ENCODE measurements at regions not wholly inside any gene's neighbourhood (a gene's known extent, or its start where the extent isn't known, plus 50 kb on each side); places are given as distances from the start of the nearest gene placed in this dataset.

DNA sequence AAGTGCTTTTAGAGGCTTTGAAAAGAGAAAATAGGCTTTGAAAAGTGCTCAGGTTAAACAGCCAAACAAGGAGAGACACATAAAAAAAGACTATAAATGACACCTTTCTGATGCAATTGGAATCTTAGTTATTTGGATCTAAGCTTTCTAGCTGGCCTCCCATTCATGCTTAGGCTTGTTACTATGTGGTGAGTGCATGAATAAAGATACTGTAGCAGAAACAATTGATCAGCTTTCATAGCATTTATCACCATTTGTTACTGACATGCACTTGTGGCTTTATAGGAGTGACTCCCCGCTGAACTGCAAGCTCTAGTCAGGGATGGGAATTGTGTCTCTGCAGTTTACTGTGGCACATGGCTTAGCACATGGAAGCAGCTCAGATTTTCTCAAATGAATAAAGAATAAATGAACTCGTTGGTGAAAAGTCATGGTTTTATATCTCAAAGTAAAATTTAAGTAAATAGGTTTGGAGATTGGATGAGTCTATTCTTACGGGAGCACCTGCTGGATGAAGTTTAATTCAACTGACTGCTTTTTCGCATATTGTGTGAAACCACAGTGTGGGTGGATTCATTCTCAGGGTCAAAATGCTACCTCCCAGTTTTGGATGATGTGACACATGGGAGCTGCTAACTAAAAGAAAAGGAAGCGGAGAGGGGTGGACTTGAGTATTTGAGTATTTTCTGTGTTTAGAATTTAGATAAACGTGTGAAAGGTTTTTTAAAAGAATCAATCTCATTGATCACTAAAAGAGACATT lies 91.1 kb upstream of the NOL4 start:
- H3K9me3 Mint-ChIP-seq: no peaks in the 10 kb centered on the region
- no peaks in the 10 kb centered on the region for H3K27me3 Mint-ChIP-seq (ENCODE audit: insufficient read depth, low read depth, poor library complexity)
- Histone ChIP-seq H3K4me2 (no peak overlapping the region), H4K20me1 (replicated peaks; ENCODE audit: insufficient read depth) (no peaks in the 10 kb centered on the region), H3F3A (replicated peaks; ENCODE audit: low read depth) (no peaks in the 10 kb centered on the region), H3K79me2 (replicated peaks; ENCODE audit: insufficient read depth) (no peaks in the 10 kb centered on the region), H3K4me1 (ENCODE audit: insufficient read depth) (no peaks in the 10 kb centered on the region; the same call in 1 of the 2 replicates), H3K27me3 (ENCODE audit: insufficient read depth) (no peaks in the 10 kb centered on the region), H2AFZ (no peak overlapping the region), H3K36me3 (ENCODE audit: insufficient read depth) (no peaks in the 10 kb centered on the region), H3K27ac (ENCODE audit: low read depth) (no peak overlapping the region), H3K4me3 (no peak overlapping the region), H3K9me2 (ENCODE audit: insufficient read depth) (no peaks in the 10 kb centered on the region)
- ATAC-seq: no peak
- H3K27ac Mint-ChIP-seq: no peak overlapping the region
- DNase-seq (ENCODE audit: low spot score): no peak
- H3K4me1 Mint-ChIP-seq: no peaks in the 10 kb centered on the region
- TF ChIP-seq EZH2phosphoT487 (IDR thresholded peaks at IDR 0.05; ENCODE audit: unreplicated experiment) (no peak), EZH2 (IDR thresholded peaks at IDR 0.05; ENCODE audit: low read depth, unreplicated experiment) (no peak), POLR2AphosphoS5 (IDR thresholded peaks at IDR 0.05; ENCODE audit: low read depth) (no peak), STAT1 (IDR thresholded peaks at IDR 0.05; ENCODE audit: unreplicated experiment) (no peak), ZNF114 (CRISPR knock-in tag; IDR thresholded peaks at IDR 0.05) (no peak), NANOG (IDR thresholded peaks at IDR 0.05; ENCODE audit: borderline replicate concordance) (no peak), ZNF331 (CRISPR knock-in tag; IDR thresholded peaks at IDR 0.05; ENCODE audit: low read depth) (no peak), CREB1 (CRISPR knock-in tag; IDR thresholded peaks at IDR 0.05; ENCODE audit: low read depth) (no peak), JUNB (IDR thresholded peaks at IDR 0.05; ENCODE audit: unreplicated experiment) (no peak)
- TF ChIP-seq, protein P1, sequence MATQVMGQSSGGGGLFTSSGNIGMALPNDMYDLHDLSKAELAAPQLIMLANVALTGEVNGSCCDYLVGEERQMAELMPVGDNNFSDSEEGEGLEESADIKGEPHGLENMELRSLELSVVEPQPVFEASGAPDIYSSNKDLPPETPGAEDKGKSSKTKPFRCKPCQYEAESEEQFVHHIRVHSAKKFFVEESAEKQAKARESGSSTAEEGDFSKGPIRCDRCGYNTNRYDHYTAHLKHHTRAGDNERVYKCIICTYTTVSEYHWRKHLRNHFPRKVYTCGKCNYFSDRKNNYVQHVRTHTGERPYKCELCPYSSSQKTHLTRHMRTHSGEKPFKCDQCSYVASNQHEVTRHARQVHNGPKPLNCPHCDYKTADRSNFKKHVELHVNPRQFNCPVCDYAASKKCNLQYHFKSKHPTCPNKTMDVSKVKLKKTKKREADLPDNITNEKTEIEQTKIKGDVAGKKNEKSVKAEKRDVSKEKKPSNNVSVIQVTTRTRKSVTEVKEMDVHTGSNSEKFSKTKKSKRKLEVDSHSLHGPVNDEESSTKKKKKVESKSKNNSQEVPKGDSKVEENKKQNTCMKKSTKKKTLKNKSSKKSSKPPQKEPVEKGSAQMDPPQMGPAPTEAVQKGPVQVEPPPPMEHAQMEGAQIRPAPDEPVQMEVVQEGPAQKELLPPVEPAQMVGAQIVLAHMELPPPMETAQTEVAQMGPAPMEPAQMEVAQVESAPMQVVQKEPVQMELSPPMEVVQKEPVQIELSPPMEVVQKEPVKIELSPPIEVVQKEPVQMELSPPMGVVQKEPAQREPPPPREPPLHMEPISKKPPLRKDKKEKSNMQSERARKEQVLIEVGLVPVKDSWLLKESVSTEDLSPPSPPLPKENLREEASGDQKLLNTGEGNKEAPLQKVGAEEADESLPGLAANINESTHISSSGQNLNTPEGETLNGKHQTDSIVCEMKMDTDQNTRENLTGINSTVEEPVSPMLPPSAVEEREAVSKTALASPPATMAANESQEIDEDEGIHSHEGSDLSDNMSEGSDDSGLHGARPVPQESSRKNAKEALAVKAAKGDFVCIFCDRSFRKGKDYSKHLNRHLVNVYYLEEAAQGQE (IDR thresholded peaks at IDR 0.05; ENCODE audit: unreplicated experiment): no peak
- TF ChIP-seq, protein P2, sequence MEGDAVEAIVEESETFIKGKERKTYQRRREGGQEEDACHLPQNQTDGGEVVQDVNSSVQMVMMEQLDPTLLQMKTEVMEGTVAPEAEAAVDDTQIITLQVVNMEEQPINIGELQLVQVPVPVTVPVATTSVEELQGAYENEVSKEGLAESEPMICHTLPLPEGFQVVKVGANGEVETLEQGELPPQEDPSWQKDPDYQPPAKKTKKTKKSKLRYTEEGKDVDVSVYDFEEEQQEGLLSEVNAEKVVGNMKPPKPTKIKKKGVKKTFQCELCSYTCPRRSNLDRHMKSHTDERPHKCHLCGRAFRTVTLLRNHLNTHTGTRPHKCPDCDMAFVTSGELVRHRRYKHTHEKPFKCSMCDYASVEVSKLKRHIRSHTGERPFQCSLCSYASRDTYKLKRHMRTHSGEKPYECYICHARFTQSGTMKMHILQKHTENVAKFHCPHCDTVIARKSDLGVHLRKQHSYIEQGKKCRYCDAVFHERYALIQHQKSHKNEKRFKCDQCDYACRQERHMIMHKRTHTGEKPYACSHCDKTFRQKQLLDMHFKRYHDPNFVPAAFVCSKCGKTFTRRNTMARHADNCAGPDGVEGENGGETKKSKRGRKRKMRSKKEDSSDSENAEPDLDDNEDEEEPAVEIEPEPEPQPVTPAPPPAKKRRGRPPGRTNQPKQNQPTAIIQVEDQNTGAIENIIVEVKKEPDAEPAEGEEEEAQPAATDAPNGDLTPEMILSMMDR (conservative IDR thresholded peaks at IDR 0.05; ENCODE audit: low read depth in 2 of 2): no peak
- TF ChIP-seq, protein P3, sequence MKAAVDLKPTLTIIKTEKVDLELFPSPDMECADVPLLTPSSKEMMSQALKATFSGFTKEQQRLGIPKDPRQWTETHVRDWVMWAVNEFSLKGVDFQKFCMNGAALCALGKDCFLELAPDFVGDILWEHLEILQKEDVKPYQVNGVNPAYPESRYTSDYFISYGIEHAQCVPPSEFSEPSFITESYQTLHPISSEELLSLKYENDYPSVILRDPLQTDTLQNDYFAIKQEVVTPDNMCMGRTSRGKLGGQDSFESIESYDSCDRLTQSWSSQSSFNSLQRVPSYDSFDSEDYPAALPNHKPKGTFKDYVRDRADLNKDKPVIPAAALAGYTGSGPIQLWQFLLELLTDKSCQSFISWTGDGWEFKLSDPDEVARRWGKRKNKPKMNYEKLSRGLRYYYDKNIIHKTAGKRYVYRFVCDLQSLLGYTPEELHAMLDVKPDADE (IDR thresholded peaks at IDR 0.05): no peak
- TF ChIP-seq, protein P4, sequence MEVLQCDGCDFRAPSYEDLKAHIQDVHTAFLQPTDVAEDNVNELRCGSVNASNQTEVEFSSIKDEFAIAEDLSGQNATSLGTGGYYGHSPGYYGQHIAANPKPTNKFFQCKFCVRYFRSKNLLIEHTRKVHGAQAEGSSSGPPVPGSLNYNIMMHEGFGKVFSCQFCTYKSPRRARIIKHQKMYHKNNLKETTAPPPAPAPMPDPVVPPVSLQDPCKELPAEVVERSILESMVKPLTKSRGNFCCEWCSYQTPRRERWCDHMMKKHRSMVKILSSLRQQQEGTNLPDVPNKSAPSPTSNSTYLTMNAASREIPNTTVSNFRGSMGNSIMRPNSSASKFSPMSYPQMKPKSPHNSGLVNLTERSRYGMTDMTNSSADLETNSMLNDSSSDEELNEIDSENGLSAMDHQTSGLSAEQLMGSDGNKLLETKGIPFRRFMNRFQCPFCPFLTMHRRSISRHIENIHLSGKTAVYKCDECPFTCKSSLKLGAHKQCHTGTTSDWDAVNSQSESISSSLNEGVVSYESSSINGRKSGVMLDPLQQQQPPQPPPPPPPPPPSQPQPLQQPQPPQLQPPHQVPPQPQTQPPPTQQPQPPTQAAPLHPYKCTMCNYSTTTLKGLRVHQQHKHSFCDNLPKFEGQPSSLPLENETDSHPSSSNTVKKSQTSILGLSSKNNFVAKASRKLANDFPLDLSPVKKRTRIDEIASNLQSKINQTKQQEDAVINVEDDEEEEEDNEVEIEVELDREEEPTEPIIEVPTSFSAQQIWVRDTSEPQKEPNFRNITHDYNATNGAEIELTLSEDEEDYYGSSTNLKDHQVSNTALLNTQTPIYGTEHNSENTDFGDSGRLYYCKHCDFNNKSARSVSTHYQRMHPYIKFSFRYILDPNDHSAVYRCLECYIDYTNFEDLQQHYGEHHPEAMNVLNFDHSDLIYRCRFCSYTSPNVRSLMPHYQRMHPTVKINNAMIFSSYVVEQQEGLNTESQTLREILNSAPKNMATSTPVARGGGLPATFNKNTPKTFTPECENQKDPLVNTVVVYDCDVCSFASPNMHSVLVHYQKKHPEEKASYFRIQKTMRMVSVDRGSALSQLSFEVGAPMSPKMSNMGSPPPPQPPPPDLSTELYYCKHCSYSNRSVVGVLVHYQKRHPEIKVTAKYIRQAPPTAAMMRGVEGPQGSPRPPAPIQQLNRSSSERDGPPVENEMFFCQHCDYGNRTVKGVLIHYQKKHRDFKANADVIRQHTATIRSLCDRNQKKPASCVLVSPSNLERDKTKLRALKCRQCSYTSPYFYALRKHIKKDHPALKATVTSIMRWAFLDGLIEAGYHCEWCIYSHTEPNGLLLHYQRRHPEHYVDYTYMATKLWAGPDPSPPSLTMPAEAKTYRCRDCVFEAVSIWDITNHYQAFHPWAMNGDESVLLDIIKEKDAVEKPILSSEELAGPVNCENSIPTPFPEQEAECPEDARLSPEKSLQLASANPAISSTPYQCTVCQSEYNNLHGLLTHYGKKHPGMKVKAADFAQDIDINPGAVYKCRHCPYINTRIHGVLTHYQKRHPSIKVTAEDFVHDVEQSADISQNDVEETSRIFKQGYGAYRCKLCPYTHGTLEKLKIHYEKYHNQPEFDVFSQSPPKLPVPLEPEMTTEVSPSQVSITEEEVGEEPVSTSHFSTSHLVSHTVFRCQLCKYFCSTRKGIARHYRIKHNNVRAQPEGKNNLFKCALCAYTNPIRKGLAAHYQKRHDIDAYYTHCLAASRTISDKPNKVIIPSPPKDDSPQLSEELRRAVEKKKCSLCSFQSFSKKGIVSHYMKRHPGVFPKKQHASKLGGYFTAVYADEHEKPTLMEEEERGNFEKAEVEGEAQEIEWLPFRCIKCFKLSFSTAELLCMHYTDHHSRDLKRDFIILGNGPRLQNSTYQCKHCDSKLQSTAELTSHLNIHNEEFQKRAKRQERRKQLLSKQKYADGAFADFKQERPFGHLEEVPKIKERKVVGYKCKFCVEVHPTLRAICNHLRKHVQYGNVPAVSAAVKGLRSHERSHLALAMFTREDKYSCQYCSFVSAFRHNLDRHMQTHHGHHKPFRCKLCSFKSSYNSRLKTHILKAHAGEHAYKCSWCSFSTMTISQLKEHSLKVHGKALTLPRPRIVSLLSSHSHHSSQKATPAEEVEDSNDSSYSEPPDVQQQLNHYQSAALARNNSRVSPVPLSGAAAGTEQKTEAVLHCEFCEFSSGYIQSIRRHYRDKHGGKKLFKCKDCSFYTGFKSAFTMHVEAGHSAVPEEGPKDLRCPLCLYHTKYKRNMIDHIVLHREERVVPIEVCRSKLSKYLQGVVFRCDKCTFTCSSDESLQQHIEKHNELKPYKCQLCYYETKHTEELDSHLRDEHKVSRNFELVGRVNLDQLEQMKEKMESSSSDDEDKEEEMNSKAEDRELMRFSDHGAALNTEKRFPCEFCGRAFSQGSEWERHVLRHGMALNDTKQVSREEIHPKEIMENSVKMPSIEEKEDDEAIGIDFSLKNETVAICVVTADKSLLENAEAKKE (CRISPR knock-in tag; IDR thresholded peaks at IDR 0.05): no peak
- H3K4me3 Mint-ChIP-seq: no peak overlapping the region
- H3K36me3 Mint-ChIP-seq (ENCODE audit: low read depth): no peaks in the 10 kb centered on the region

All from GM23338 (cell line).